ENCODE measurements at regions not wholly inside any gene's neighbourhood (a gene's known extent, or its start where the extent isn't known, plus 50 kb on each side); places are given as distances from the start of the nearest gene placed in this dataset.
A peak's percentile ranks its signal among the peaks of the same experiment; 100 is the strongest.
"Not testable (repeated sequence)": the region's sequence is repeated elsewhere in the genome, so short reads cannot be mapped to it uniquely, and the experiment has no call there.

GRCh38 chr17:26881195-26881594, 412.7 kb upstream of the WSB1 start:
- H3K9me3 Mint-ChIP-seq (ENCODE audit: unreplicated experiment); H3K27ac Mint-ChIP-seq (ENCODE audit: unreplicated experiment); H3K27me3 Mint-ChIP-seq (ENCODE audit: unreplicated experiment); H3K36me3 Mint-ChIP-seq (ENCODE audit: unreplicated experiment); H3K4me1 Mint-ChIP-seq (ENCODE audit: unreplicated experiment); H3K4me3 Mint-ChIP-seq (ENCODE audit: unreplicated experiment); DNase-seq (ENCODE audit: extremely low spot score, unreplicated experiment): not testable (repeated sequence)

DNA sequence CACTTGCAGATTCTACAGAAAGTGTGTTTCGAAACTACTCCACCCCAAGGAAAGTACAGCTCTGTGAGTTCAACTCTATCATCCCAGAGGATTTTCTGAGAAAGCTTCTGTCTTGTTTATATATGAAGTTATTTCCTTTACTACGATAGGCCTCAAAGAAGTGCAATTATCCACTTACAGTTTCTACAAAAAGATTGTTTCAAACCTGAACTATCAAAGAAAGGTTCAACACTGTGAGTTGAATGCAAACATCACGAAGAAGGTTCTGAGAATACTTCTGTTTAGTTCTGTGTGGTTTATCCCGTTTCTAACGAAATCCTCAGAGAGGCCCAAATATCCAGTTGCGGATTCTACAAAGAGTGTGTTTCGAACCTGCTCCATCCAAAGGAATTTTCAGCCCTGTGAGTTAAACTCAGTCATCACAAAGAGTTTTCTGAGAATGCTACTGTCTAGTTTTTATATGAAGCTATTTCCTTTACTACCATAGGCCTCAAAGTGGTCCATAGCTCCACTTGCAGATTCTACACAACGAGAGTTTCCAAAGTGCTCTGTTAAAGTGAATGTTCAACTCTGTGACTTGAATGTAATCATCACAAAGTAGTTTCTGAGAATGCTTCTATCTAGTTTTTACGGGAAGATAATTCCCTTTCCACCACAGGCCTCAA, 411.7 kb upstream of the WSB1 start:
- H3K36me3 Mint-ChIP-seq (ENCODE audit: unreplicated experiment); H3K4me1 Mint-ChIP-seq (ENCODE audit: unreplicated experiment); H3K4me3 Mint-ChIP-seq (ENCODE audit: unreplicated experiment); H3K27ac Mint-ChIP-seq (ENCODE audit: unreplicated experiment); H3K9me3 Mint-ChIP-seq (ENCODE audit: unreplicated experiment); DNase-seq (ENCODE audit: extremely low spot score, unreplicated experiment); H3K27me3 Mint-ChIP-seq (ENCODE audit: unreplicated experiment): not testable (repeated sequence)

DNA sequence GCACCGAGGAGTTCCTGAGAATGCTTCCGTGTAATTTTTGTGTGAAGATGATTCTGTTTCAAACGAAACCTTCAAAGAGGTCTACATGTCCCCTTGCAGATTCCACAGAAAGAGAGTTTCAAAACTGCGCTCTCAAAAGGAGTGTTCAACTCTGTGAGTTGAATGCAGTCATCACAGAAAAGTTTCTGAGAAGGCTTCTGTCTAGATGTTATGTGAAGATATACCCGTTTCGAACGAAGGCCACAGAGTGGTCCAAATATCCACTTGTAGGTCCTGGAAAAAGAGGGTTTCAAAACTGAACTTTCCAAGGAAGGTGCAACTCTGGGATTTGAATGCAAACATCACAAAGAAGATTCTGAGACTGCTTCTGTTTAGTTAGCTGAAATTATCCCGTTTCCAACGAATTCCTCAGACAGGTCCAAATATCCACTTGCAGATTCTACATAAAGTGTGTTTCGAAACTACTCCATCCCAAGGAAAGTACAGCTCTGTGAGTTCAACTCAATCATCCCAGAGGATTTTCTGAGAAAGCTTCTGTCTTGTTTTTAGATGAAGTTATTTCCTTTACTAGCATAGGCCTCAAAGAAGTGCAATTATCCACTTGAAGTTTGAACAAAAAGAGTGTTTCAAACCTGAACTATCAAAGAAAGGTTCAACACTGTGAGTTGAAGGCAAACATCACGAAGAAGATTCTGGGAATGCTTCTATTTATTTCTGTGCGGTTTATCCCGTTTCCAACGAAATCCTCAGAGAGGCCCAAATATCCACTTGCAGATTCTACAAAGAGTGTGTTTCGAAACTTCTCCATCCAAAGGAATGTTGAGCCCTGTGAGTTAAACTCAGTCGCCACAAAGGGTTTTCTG, 409.8 kb upstream of the WSB1 start:
- not testable (repeated sequence) for H3K27me3 Mint-ChIP-seq (ENCODE audit: unreplicated experiment); H3K4me3 Mint-ChIP-seq (ENCODE audit: unreplicated experiment); H3K27ac Mint-ChIP-seq (ENCODE audit: unreplicated experiment); H3K4me1 Mint-ChIP-seq (ENCODE audit: unreplicated experiment); H3K36me3 Mint-ChIP-seq (ENCODE audit: unreplicated experiment); DNase-seq (ENCODE audit: extremely low spot score, unreplicated experiment); H3K9me3 Mint-ChIP-seq (ENCODE audit: unreplicated experiment)

DNA sequence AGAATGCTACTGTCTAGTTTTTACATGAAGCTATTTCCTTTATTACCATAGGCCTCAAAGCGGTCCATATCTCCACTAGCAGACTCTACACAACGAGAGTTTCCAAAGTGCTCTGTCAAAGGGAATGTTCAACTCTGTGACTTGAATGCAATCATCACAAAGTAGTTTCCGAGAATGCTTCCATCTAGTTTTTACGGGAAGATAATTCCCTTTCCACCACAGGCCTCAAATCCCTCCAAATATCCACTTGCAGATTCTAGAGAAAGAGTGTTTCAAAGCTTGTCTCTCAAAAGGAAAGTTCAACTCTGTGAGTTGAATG, 409.2 kb upstream of the WSB1 start:
- not testable (repeated sequence) for H3K9me3 Mint-ChIP-seq (ENCODE audit: unreplicated experiment); H3K36me3 Mint-ChIP-seq (ENCODE audit: unreplicated experiment)

DNA sequence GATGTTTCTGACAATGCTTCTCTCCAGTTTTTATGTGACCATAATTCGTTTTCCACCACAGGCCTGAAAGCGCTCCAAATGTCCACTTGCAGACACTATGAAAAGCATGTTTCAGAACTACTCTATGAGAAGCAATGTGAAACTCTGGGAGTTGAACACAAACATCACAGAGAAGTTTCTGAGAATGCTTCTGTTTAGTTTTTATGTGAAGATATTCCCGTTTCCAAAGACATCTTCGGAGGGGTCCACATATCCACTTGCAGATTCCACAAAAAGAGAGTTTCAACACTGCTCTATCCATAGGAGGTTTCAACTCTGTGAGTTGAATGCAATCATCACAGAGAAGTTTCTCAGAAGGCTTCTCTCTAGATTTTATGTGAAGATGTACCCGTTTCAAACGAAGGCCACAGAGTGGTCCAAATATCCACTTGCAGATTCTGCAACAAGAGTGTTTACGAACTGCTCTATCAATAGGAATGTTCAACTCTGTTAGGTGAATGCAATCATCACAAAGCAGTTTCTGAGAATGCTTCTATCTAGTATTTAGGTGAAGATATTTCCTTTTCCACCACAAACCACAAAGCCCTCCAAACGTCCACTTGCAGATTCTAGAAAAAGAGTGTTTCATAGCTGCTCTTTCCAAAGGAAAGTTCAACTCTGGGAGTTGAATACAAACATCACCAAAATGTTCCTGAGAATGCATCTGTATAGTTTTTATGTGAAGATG, 408.5 kb upstream of the WSB1 start:
- H3K27ac Mint-ChIP-seq (ENCODE audit: unreplicated experiment); H3K27me3 Mint-ChIP-seq (ENCODE audit: unreplicated experiment); H3K9me3 Mint-ChIP-seq (ENCODE audit: unreplicated experiment); H3K4me3 Mint-ChIP-seq (ENCODE audit: unreplicated experiment); H3K4me1 Mint-ChIP-seq (ENCODE audit: unreplicated experiment); H3K36me3 Mint-ChIP-seq (ENCODE audit: unreplicated experiment): not testable (repeated sequence)
- DNase-seq (ENCODE audit: extremely low spot score, unreplicated experiment) = peak; percentile 96

More for the DNA sequence above, 409.2 kb upstream of the WSB1 start:
- H3K27ac Mint-ChIP-seq (ENCODE audit: unreplicated experiment); DNase-seq (ENCODE audit: extremely low spot score, unreplicated experiment); H3K4me1 Mint-ChIP-seq (ENCODE audit: unreplicated experiment); H3K4me3 Mint-ChIP-seq (ENCODE audit: unreplicated experiment); H3K27me3 Mint-ChIP-seq (ENCODE audit: unreplicated experiment): not testable (repeated sequence)
